Testis (tissue), 2 donors: ENCODE measurements at regions not wholly inside any gene's neighbourhood (a gene's known extent, or its start where the extent isn't known, plus 50 kb on each side); places are given as distances from the start of the nearest gene placed in this dataset.

ENCODE experiments used
- DNase-seq: peaks from one replicate; pipeline ENCODE4 v3.0.0-alpha.2; 2019
- H3K27ac ChIP-seq, 2 donors: fragments of 200-600 bp; sonication (generic); one replicate each; pipeline ENCODE4 v1.5.1; 2019
- H3K27me3 ChIP-seq: fragments of 200-600 bp; sonication (generic); one replicate; pipeline ENCODE4 v1.5.1; 2019
- H3K36me3 ChIP-seq: fragments of 200-600 bp; sonication (generic); one replicate; pipeline ENCODE4 v1.5.1; 2017; ENCODE audit warnings: low read depth; ENCODE audit errors: missing control alignments
- H3K4me1 ChIP-seq: fragments of 200-600 bp; sonication (generic); one replicate; pipeline ENCODE4 v1.5.1; 2019
- H3K4me3 ChIP-seq, 2 donors: fragments of 200-600 bp; sonication (generic); one replicate each; pipeline ENCODE4 v1.5.1; 2017 to 2019
- H3K9me3 ChIP-seq: fragments of 200-600 bp; sonication (generic); one replicate; pipeline ENCODE4 v1.5.1; 2017
- POLR2A ChIP-seq: fragments of 450-650 bp; IDR thresholded peaks from one replicate; pipeline ENCODE4 v1.6.1; 2017; ENCODE audit warnings: antibody characterized with exemption, mild to moderate bottlenecking, moderate library complexity
- WGBS, 2 donors: methylation state at CpG; one replicate each; pipeline ENCODE4 v1.1.5; 2018; 5-methylcytosine and 5-hydroxymethylcytosine counted together
- intact Hi-C: fragments of 100-400 bp; cut with DNase I; formaldehyde crosslinking; loops from one replicate; pipeline ENCODE4 v1.15.1; 2023; ENCODE audit warnings: low total_unique reads
- TF ChIP-seq, protein P1 (sequence below), 3 experiments: fragments of 450-650 bp in 2 of 3; fragments of 200-600 bp in 1 of 3; sonication (generic) in 1 of 3; IDR thresholded peaks; one replicate each; pipeline ENCODE4 v1.5.1; 2016 to 2019; ENCODE audit warnings: antibody characterized with exemption in 3 of 3, mild to moderate bottlenecking in 2 of 3, moderate library complexity in 1 of 3

DNA sequence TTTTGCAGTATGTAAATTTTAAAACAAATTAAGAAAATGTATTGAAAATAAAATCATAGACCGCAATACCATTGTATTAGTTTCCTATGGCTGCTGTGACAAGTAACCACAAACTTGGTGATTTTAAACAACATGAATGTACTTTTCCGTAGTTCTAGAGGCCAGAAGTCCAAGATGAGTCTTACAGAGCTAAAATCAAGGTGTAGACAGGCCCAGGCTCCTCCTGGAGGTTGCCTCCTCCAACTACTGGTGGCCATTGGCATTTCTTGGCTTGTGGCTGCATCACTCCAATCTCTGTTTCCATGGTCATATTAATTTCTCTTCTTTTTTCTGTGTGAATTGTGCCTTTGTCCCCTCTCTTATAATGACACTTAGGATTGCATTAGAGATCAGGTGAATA is 59.2 kb upstream of the ETAA1 start:
- DNase-seq: no peak
- TF ChIP-seq POLR2A: no peak
- TF ChIP-seq, protein P1, sequence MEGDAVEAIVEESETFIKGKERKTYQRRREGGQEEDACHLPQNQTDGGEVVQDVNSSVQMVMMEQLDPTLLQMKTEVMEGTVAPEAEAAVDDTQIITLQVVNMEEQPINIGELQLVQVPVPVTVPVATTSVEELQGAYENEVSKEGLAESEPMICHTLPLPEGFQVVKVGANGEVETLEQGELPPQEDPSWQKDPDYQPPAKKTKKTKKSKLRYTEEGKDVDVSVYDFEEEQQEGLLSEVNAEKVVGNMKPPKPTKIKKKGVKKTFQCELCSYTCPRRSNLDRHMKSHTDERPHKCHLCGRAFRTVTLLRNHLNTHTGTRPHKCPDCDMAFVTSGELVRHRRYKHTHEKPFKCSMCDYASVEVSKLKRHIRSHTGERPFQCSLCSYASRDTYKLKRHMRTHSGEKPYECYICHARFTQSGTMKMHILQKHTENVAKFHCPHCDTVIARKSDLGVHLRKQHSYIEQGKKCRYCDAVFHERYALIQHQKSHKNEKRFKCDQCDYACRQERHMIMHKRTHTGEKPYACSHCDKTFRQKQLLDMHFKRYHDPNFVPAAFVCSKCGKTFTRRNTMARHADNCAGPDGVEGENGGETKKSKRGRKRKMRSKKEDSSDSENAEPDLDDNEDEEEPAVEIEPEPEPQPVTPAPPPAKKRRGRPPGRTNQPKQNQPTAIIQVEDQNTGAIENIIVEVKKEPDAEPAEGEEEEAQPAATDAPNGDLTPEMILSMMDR (IDR thresholded peaks at IDR 0.05): no peak
- Histone ChIP-seq H3K36me3 (no peaks in the 10 kb centered on the region), H3K9me3 (no peaks in the 10 kb centered on the region), H3K27me3 (no peaks in the 10 kb centered on the region), H3K27ac (no peak overlapping the region), H3K4me3 (no peak overlapping the region), H3K4me1 (no peaks in the 10 kb centered on the region)
- WGBS, 2 donors: 89 to 100% methylated on average over 2 of the region's 2 CpGs
- intact Hi-C loops: no loop called here

DNA sequence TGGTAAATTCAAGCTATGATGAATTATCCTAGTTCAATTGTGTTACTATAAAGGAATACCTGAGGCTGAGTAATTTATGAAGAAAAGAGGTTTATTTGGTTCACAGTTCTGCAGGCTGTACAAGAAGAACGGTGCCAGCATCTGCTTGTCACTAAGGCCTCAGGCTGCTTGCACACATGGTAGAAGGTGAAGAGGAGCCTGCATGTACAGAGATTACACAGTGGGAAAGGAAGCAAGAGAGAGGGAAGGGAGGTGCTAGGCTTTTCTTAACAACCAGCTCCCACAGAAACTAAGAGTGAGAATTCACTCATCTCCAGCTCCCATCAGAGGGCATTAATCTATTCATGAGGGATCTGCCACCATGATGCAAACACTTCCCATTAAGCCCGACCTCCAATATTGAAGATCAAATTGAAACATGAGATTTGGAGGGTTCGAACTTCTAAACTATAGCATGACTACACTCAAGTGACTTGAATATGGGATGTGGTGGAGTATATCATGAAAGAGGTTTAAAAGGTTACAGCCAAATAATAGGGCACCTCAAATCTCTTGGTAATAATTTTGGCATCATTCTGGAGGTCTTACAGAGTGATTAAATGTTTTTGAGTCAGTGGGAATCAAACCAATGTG is 58.4 kb upstream of the ETAA1 start:
- TF ChIP-seq POLR2A: no peak
- TF ChIP-seq, protein P1 (IDR thresholded peaks at IDR 0.05): no peak
- no peak for DNase-seq
- 89 to 93% methylated on average over 3 of the region's 3 CpGs for WGBS, 2 donors
- no peak overlapping the region for H3K27ac ChIP-seq
- H3K27me3 ChIP-seq: no peaks in the 10 kb centered on the region
- intact Hi-C loops: no loop called here
- no peaks in the 10 kb centered on the region for H3K36me3 ChIP-seq
- H3K4me1 ChIP-seq: no peaks in the 10 kb centered on the region
- no peaks in the 10 kb centered on the region for H3K9me3 ChIP-seq
- H3K4me3 ChIP-seq: no peak overlapping the region

DNA sequence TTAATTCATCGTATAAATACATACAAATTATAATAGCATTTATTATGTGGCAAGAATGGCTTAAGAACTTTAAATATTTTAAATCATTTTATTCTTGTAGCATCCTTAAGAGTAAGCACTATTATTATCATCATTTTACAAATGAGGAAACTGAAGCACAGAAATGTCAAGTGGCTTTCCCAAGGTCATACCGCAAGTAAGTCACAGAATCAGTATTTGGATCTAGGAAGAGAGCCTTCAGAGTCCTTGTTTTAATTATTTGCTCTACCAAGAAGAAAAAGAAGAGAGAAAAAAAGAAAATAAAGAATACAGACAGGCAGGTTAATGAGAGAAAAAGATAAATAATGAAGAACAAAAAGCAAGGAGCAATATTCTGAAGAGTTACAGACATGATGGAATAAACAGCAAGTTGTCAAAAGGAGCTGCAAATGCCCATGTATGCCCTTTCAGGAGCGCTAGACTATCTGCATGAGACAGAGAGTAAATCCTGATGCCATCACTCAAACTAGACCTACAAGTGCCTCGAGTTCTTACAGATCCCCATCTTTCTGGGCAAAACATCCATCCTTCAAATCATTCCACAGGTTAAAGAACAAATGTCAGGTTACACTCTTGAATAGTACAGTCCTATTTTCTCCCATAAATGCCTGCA is 57.8 kb upstream of the ETAA1 start:
- intact Hi-C loops: no loop called here
- WGBS, 2 donors: 80 to 82% methylated on average over 4 of the region's 4 CpGs

DNA sequence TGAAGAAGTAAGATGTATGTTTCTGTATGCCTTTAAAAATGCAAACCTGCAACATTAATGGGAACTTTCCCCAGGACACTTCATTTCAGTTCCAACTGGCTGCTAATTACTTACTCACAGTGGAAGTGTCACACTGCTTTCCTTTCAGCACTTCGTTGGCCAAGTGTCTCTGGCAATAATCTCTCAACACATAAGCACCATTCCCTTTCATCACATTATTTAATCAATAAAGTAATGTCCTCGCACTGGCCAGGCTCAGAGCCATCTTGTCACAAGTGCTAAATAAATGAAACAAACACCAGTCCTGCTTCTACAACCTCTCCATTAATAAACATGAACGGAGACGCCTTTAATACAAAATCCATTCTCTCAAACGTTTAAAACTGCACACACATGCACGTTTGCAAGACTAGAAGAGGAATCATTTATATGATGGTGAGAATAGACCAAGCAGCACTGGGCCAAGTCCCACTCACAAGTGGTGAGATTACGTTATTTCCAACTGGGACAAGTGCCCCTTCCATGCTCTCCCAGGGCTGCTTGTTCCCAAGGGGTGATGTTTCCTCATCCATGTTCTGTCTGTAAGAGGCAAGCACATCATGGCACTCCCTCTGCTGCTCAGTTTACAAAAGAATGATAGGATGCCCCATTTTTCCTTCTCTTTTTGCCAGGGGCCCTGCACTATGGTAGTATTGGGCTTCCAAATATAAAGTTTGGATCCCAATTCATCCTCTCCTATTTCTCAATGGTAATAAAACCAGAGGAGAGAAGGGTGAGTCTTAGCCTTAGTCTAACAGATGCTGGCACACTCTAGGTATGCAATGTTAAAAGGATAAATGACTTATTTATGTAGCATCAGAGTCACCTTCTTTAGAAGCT is 56.8 kb upstream of the ETAA1 start:
- intact Hi-C loops: no loop called here
- WGBS, 2 donors: 72 to 76% methylated on average over 7 of the region's 7 CpGs
- Histone ChIP-seq H3K9me3 (no peaks in the 10 kb centered on the region), H3K4me3 (no peak overlapping the region), H3K27me3 (no peaks in the 10 kb centered on the region), H3K4me1 (no peaks in the 10 kb centered on the region), H3K36me3 (no peaks in the 10 kb centered on the region), H3K27ac (no peak overlapping the region)
- no peak for DNase-seq
- TF ChIP-seq POLR2A: no peak
- TF ChIP-seq, protein P1 (IDR thresholded peaks at IDR 0.05): no peak

More for the DNA sequence above, 57.8 kb upstream of the ETAA1 start:
- no peaks in the 10 kb centered on the region for H3K4me1 ChIP-seq
- no peaks in the 10 kb centered on the region for H3K36me3 ChIP-seq
- no peak for DNase-seq
- H3K27me3 ChIP-seq: no peaks in the 10 kb centered on the region
- TF ChIP-seq POLR2A: no peak
- TF ChIP-seq, protein P1 (IDR thresholded peaks at IDR 0.05): no peak
- H3K9me3 ChIP-seq: no peaks in the 10 kb centered on the region
- H3K27ac ChIP-seq: no peak overlapping the region
- H3K4me3 ChIP-seq: no peak overlapping the region
